ENCODE measurements at regions not wholly inside any gene's neighbourhood (a gene's known extent, or its start where the extent isn't known, plus 50 kb on each side); places are given as distances from the start of the nearest gene placed in this dataset.
A peak's percentile ranks its signal among the peaks of the same experiment; 100 is the strongest.

GRCh38 chr2:30382162-30382783 is 64.8 kb upstream of the LCLAT1 start:
- Histone ChIP-seq H3K9me3 (ENCODE audit: insufficient read depth, low read depth, low read length) (no peaks in the 10 kb centered on the region), H2AFZ (ENCODE audit: low read depth, low read length) (no peak overlapping the region), H3K9ac (ENCODE audit: low read length) (no peak overlapping the region), H3K4me1 (ENCODE audit: insufficient read depth, low read length) (no peaks in the 10 kb centered on the region), H3K36me3 (ENCODE audit: insufficient read depth, low read length) (no peaks in the 10 kb centered on the region), H3K27me3 (ENCODE audit: insufficient read depth, low read length) (peaks cover 11% of the 10 kb centered on the region), H3K79me2 (ENCODE audit: insufficient read depth, low read length) (no peaks in the 10 kb centered on the region), H3K4me2 (ENCODE audit: low read length) (no peak overlapping the region), H3K27ac (ENCODE audit: low read depth, low read length) (no peak overlapping the region), H4K20me1 (ENCODE audit: insufficient read depth, low read length) (no peaks in the 10 kb centered on the region), H3K4me3 (ENCODE audit: insufficient read depth, low read depth, low read length) (no peak overlapping the region)
- no peak for TF ChIP-seq CTCF (IDR thresholded peaks at IDR 0.05; ENCODE audit: insufficient read depth, low read depth, low read length)
- no peak for TF ChIP-seq EZH2 (IDR thresholded peaks at IDR 0.05; ENCODE audit: insufficient read depth, low read length)
- no peak overlapping the region for H3K4me3 Mint-ChIP-seq (ENCODE audit: unreplicated experiment)
- peaks cover 14% of the 10 kb centered on the region for H3K27me3 Mint-ChIP-seq (ENCODE audit: low read depth, unreplicated experiment)
- no peaks in the 10 kb centered on the region for H3K4me1 Mint-ChIP-seq (ENCODE audit: low read depth, unreplicated experiment)
- H3K27ac Mint-ChIP-seq (ENCODE audit: unreplicated experiment) = no peak overlapping the region
- no peak for DNase-seq (ENCODE audit: low read depth)
- peaks cover 4% of the 10 kb centered on the region for H3K9me3 Mint-ChIP-seq (ENCODE audit: unreplicated experiment)
- no peaks in the 10 kb centered on the region for H3K36me3 Mint-ChIP-seq (ENCODE audit: low read depth, unreplicated experiment)
- FAIRE-seq = no peak

GRCh38 chr2:30382995-30383394 is 64.1 kb upstream of the LCLAT1 start:
- Histone ChIP-seq H3K4me3 (ENCODE audit: insufficient read depth, low read depth, low read length) (no peak overlapping the region), H3K4me1 (ENCODE audit: insufficient read depth, low read length) (no peaks in the 10 kb centered on the region), H3K27me3 (ENCODE audit: insufficient read depth, low read length) (peaks cover 11% of the 10 kb centered on the region), H3K9ac (ENCODE audit: low read length) (no peak overlapping the region), H3K4me2 (ENCODE audit: low read length) (no peak overlapping the region), H3K79me2 (ENCODE audit: insufficient read depth, low read length) (no peaks in the 10 kb centered on the region), H4K20me1 (ENCODE audit: insufficient read depth, low read length) (no peaks in the 10 kb centered on the region), H2AFZ (ENCODE audit: low read depth, low read length) (no peak overlapping the region), H3K36me3 (ENCODE audit: insufficient read depth, low read length) (no peaks in the 10 kb centered on the region), H3K27ac (ENCODE audit: low read depth, low read length) (no peak overlapping the region), H3K9me3 (ENCODE audit: insufficient read depth, low read depth, low read length) (no peaks in the 10 kb centered on the region)
- Mint-ChIP-seq H3K27me3 (ENCODE audit: low read depth, unreplicated experiment) (peaks cover 14% of the 10 kb centered on the region), H3K4me1 (ENCODE audit: low read depth, unreplicated experiment) (no peaks in the 10 kb centered on the region), H3K9me3 (ENCODE audit: unreplicated experiment) (peaks cover 4% of the 10 kb centered on the region), H3K27ac (ENCODE audit: unreplicated experiment) (no peak overlapping the region), H3K4me3 (ENCODE audit: unreplicated experiment) (no peak overlapping the region), H3K36me3 (ENCODE audit: low read depth, unreplicated experiment) (no peaks in the 10 kb centered on the region)
- TF ChIP-seq CTCF (IDR thresholded peaks at IDR 0.05; ENCODE audit: insufficient read depth, low read depth, low read length) (no peak), EZH2 (IDR thresholded peaks at IDR 0.05; ENCODE audit: insufficient read depth, low read length) (no peak)
- FAIRE-seq (no peak), DNase-seq (ENCODE audit: low read depth) (no peak)

GRCh38 chr2:30385327-30385726 is 61.7 kb upstream of the LCLAT1 start:
- Mint-ChIP-seq H3K27ac (ENCODE audit: unreplicated experiment) (no peak overlapping the region), H3K9me3 (ENCODE audit: unreplicated experiment) (peaks cover 4% of the 10 kb centered on the region), H3K36me3 (ENCODE audit: low read depth, unreplicated experiment) (no peaks in the 10 kb centered on the region), H3K4me1 (ENCODE audit: low read depth, unreplicated experiment) (no peaks in the 10 kb centered on the region), H3K4me3 (ENCODE audit: unreplicated experiment) (no peak overlapping the region), H3K27me3 (ENCODE audit: low read depth, unreplicated experiment) (peaks cover 19% of the 10 kb centered on the region)
- no peak overlapping the region for H3K4me3 ChIP-seq (ENCODE audit: insufficient read depth, low read depth, low read length)
- no peak overlapping the region for H2AFZ ChIP-seq (ENCODE audit: low read depth, low read length)
- no peaks in the 10 kb centered on the region for H4K20me1 ChIP-seq (ENCODE audit: insufficient read depth, low read length)
- DNase-seq (ENCODE audit: low read depth) = peak; percentile 29
- no peak overlapping the region for H3K9ac ChIP-seq (ENCODE audit: low read length)
- H3K4me2 ChIP-seq (ENCODE audit: low read length) = no peak overlapping the region
- H3K4me1 ChIP-seq (ENCODE audit: insufficient read depth, low read length) = no peaks in the 10 kb centered on the region
- no peaks in the 10 kb centered on the region for H3K36me3 ChIP-seq (ENCODE audit: insufficient read depth, low read length)
- FAIRE-seq = peak; percentile 54
- H3K79me2 ChIP-seq (ENCODE audit: insufficient read depth, low read length) = no peaks in the 10 kb centered on the region
- no peaks in the 10 kb centered on the region for H3K9me3 ChIP-seq (ENCODE audit: insufficient read depth, low read depth, low read length)
- no peak overlapping the region for H3K27ac ChIP-seq (ENCODE audit: low read depth, low read length)
- TF ChIP-seq CTCF (IDR thresholded peaks at IDR 0.05; ENCODE audit: insufficient read depth, low read depth, low read length) = no peak
- TF ChIP-seq EZH2 (IDR thresholded peaks at IDR 0.05; ENCODE audit: insufficient read depth, low read length) = no peak
- peaks cover 15% of the 10 kb centered on the region for H3K27me3 ChIP-seq (ENCODE audit: insufficient read depth, low read length)

Data from astrocyte (in vitro differentiated cells and primary cell).